ENCODE measurements at regions not wholly inside any gene's neighbourhood (a gene's known extent, or its start where the extent isn't known, plus 50 kb on each side); places are given as distances from the start of the nearest gene placed in this dataset.

- no peak for TF ChIP-seq ZBTB11 (tag by site-specific recombination; conservative IDR thresholded peaks at IDR 0.05; ENCODE audit: low read depth)
- TF ChIP-seq ZNF626 (tag by site-specific recombination; IDR thresholded peaks at IDR 0.05), result no peak
- no peak for TF ChIP-seq ZNF704 (tag by site-specific recombination; IDR thresholded peaks at IDR 0.05)
- TF ChIP-seq ZNF184 (tag by site-specific recombination; IDR thresholded peaks at IDR 0.05), result no peak
- TF ChIP-seq ZEB2 (tag by site-specific recombination; IDR thresholded peaks at IDR 0.05), result no peak
- no peak for TF ChIP-seq ZNF473 (tag by site-specific recombination; IDR thresholded peaks at IDR 0.05)
- TF ChIP-seq ZNF133 (tag by site-specific recombination; IDR thresholded peaks at IDR 0.05), result no peak
- no peak for TF ChIP-seq ZNF600 (tag by site-specific recombination; IDR thresholded peaks at IDR 0.05)
- TF ChIP-seq, protein P1, sequence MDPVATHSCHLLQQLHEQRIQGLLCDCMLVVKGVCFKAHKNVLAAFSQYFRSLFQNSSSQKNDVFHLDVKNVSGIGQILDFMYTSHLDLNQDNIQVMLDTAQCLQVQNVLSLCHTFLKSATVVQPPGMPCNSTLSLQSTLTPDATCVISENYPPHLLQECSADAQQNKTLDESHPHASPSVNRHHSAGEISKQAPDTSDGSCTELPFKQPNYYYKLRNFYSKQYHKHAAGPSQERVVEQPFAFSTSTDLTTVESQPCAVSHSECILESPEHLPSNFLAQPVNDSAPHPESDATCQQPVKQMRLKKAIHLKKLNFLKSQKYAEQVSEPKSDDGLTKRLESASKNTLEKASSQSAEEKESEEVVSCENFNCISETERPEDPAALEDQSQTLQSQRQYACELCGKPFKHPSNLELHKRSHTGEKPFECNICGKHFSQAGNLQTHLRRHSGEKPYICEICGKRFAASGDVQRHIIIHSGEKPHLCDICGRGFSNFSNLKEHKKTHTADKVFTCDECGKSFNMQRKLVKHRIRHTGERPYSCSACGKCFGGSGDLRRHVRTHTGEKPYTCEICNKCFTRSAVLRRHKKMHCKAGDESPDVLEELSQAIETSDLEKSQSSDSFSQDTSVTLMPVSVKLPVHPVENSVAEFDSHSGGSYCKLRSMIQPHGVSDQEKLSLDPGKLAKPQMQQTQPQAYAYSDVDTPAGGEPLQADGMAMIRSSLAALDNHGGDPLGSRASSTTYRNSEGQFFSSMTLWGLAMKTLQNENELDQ (tag by site-specific recombination; IDR thresholded peaks at IDR 0.05; ENCODE audit: low read depth), result no peak
Observed at GRCh38 chrX:39648548-39649254, 449.1 kb downstream of the BCOR start (continued).

GRCh38 chrX:39650768-39651347 is 446.9 kb downstream of the BCOR start:
- Histone ChIP-seq H3K4me1 (ENCODE audit: control insufficient read depth, insufficient read depth, low read length) (no peaks in the 10 kb centered on the region), H3K4me3 (ENCODE audit: low read depth, low read length) (no peak overlapping the region), H3K27ac (ENCODE audit: extremely low read depth, low read depth, low read length) (no peak overlapping the region), H3K36me3 (ENCODE audit: control insufficient read depth in 2 of 2, insufficient read depth in 1 of 2, low read length in 2 of 2) (no peaks in the 10 kb centered on the region), H3K9me3 (ENCODE audit: control insufficient read depth, insufficient read depth, low read depth, low read length) (no peaks in the 10 kb centered on the region)
- TF ChIP-seq, protein P2, sequence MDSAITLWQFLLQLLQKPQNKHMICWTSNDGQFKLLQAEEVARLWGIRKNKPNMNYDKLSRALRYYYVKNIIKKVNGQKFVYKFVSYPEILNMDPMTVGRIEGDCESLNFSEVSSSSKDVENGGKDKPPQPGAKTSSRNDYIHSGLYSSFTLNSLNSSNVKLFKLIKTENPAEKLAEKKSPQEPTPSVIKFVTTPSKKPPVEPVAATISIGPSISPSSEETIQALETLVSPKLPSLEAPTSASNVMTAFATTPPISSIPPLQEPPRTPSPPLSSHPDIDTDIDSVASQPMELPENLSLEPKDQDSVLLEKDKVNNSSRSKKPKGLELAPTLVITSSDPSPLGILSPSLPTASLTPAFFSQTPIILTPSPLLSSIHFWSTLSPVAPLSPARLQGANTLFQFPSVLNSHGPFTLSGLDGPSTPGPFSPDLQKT (IDR thresholded peaks at IDR 0.05; ENCODE audit: borderline replicate concordance, low read depth, low read length), result no peak
- no peak for TF ChIP-seq ATF2 (tag by site-specific recombination; IDR thresholded peaks at IDR 0.05; ENCODE audit: low read depth)
- POLR2A ChIA-PET, result no interaction called here
- CTCF ChIA-PET, result interaction anchor here (0.6 to 1.1 kb wide), 2 partner anchors 80 to 396 kb away, joined by 3 read pairs; no protein-coding TSS in a partner anchor

GRCh38 chrX:39652336-39652735 is 445.4 kb downstream of the BCOR start:
- ChIA-PET CTCF (interaction anchor here (0.6 to 1.5 kb wide), 4 partner anchors 9 to 232 kb away, joined by 3 to 7 read pairs (median 4); no protein-coding TSS in a partner anchor), POLR2A (no interaction called here)

More at GRCh38 chrX:39652336-39652735, 445.4 kb downstream of the BCOR start:
- peak; percentile 34; the same call in 1 of the 2 replicates for TF ChIP-seq TRIM28 (IDR thresholded peaks at IDR 0.05; ENCODE audit: borderline replicate concordance, low read length)
- no peak for TF ChIP-seq KLF8 (tag by site-specific recombination; IDR thresholded peaks at IDR 0.05)
- Histone ChIP-seq H3K36me3 (ENCODE audit: control insufficient read depth in 2 of 2, insufficient read depth in 1 of 2, low read length in 2 of 2) (no peaks in the 10 kb centered on the region), H3K9me3 (ENCODE audit: control insufficient read depth, insufficient read depth, low read depth, low read length) (no peaks in the 10 kb centered on the region), H3K4me1 (ENCODE audit: control insufficient read depth, insufficient read depth, low read length) (no peaks in the 10 kb centered on the region), H3K27ac (ENCODE audit: extremely low read depth, low read depth, low read length) (no peak overlapping the region), H3K4me3 (ENCODE audit: low read depth, low read length) (no peak overlapping the region)

Measured in HEK293 (cell line).